Spleen (tissue), 7 donors: ENCODE measurements at regions not wholly inside any gene's neighbourhood (a gene's known extent, or its start where the extent isn't known, plus 50 kb on each side); places are given as distances from the start of the nearest gene placed in this dataset.

ENCODE experiments used
- POLR2A ChIP-seq, 3 donors: fragments of 450-650 bp; IDR thresholded peaks; one replicate each; pipeline ENCODE4 v1.5.1; 2017; ENCODE audit warnings: antibody characterized with exemption in 3 of 3, mild to moderate bottlenecking in 1 of 3
- TF ChIP-seq, protein P1 (sequence below), 11 experiments: fragments of 200-600 bp in 7 of 11; fragments of 450-650 bp in 4 of 11; sonication (generic) in 4 of 11; IDR thresholded peaks in 8 of 11; conservative IDR thresholded peaks in 3 of 11; 1 replicate in 7 of 11; 2 replicates in 4 of 11; pipeline versions ENCODE4 v1.4.0 to v1.8.0; 2016 to 2021; ENCODE audit warnings: antibody characterized with exemption in 11 of 11, inconsistent platforms in 4 of 11, mild to moderate bottlenecking in 1 of 11
- donor health status: DM: no; HTN: no; CAD: no; lungs with moderate emphysema.
- donor health status: DM: no; HTN: no; CAD: no.
- donor health status: DM: no; HTN: no; CAD: no.

DNA sequence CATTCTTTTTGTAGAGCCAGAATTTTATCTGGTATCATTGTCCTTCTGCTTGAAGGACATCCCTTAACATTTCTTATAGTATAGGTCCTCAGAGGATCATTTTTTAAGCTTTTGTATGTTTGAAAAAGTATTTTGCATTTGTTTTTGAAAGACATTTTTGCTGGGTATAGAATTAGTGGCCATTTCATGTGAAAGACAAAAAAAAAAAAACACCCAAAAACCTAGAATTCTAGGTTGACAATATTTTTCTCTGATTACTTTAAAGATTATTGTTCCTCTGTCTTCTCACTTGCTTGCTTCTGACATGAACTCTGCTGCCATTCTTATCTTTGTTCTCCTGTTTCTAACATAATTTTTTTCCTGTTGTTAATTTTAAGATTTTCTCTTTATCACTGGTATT lies 75.7 kb upstream of the SLC22A16 start:
- TF ChIP-seq, protein P1, sequence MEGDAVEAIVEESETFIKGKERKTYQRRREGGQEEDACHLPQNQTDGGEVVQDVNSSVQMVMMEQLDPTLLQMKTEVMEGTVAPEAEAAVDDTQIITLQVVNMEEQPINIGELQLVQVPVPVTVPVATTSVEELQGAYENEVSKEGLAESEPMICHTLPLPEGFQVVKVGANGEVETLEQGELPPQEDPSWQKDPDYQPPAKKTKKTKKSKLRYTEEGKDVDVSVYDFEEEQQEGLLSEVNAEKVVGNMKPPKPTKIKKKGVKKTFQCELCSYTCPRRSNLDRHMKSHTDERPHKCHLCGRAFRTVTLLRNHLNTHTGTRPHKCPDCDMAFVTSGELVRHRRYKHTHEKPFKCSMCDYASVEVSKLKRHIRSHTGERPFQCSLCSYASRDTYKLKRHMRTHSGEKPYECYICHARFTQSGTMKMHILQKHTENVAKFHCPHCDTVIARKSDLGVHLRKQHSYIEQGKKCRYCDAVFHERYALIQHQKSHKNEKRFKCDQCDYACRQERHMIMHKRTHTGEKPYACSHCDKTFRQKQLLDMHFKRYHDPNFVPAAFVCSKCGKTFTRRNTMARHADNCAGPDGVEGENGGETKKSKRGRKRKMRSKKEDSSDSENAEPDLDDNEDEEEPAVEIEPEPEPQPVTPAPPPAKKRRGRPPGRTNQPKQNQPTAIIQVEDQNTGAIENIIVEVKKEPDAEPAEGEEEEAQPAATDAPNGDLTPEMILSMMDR (IDR thresholded peaks at IDR 0.05 in 8 of 11, conservative IDR thresholded peaks at IDR 0.05 in 3 of 11): no peak
- TF ChIP-seq POLR2A (IDR thresholded peaks at IDR 0.05): no peak
